ENCODE measurements at regions not wholly inside any gene's neighbourhood (a gene's known extent, or its start where the extent isn't known, plus 50 kb on each side); places are given as distances from the start of the nearest gene placed in this dataset.
"Not testable (repeated sequence)": the region's sequence is repeated elsewhere in the genome, so short reads cannot be mapped to it uniquely, and the experiment has no call there.

DNA sequence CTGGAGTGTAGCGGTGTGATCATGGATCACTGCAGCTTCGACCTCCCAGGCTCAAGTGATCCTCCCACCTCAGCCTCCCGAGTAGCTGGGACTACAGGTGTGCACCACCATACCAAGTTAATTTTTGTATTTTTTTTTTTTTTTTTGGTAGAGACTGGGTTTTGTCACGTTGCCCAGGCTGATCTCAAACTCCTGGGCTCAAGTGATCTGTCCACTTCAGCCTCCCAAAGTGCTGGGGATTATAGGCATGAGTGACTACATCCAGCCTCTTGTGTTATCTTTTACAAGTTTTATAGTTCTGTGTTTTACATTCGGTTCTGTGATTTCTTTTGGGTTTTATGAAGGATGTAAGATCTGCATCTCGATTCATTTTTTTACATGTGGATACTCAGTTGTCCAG, 52.0 kb upstream of the KCNK2 start:
- TF ChIP-seq POLR2A, CTCF, POLR2AphosphoS5, EP300 (IDR thresholded peaks at IDR 0.05): not testable (repeated sequence)
